NT2/D1 (cell line): ENCODE measurements at regions not wholly inside any gene's neighbourhood (a gene's known extent, or its start where the extent isn't known, plus 50 kb on each side); places are given as distances from the start of the nearest gene placed in this dataset.

Source experiments
- DNase-seq: peaks from one replicate; pipeline ENCODE4 v3.0.0-alpha.2; 2011; ENCODE audit warnings: low read depth, low spot score
- H3K27me3 ChIP-seq: 2 replicates; pipeline ENCODE4 v1.6.0; 2011; ENCODE audit warnings: mild to moderate bottlenecking; ENCODE audit not compliant: insufficient read length, insufficient read depth
- H3K36me3 ChIP-seq: 2 replicates; pipeline ENCODE4 v1.6.1; 2011; ENCODE audit warnings: mild to moderate bottlenecking, low read length, mixed read lengths; ENCODE audit not compliant: insufficient read depth, insufficient read length
- H3K4me1 ChIP-seq: 2 replicates; pipeline ENCODE4 v1.5.1; 2011; ENCODE audit not compliant: insufficient read depth, insufficient read length
- H3K4me3 ChIP-seq: 2 replicates; pipeline ENCODE4 v1.5.1; 2011; ENCODE audit warnings: low read depth; ENCODE audit not compliant: insufficient read length
- H3K9ac ChIP-seq: 2 replicates; pipeline ENCODE4 v1.6.0; 2011; ENCODE audit warnings: low read depth; ENCODE audit not compliant: insufficient read length
- H3K9me3 ChIP-seq: 2 replicates; pipeline ENCODE4 v1.5.1; 2011; ENCODE audit warnings: mild to moderate bottlenecking, low read length; ENCODE audit not compliant: insufficient read depth
- SUZ12 ChIP-seq: IDR thresholded peaks from 2 replicates; pipeline ENCODE4 v1.6.1; 2011; ENCODE audit not compliant: insufficient read length, insufficient read depth; ENCODE audit errors: extremely low read depth
- YY1 ChIP-seq: IDR thresholded peaks from 2 replicates; pipeline ENCODE4 v1.6.1; 2011; ENCODE audit not compliant: insufficient read length, insufficient read depth
- ZNF274 ChIP-seq: IDR thresholded peaks from 2 replicates; pipeline ENCODE4 v1.6.1; 2011; ENCODE audit warnings: mild to moderate bottlenecking, low read depth, low read length

DNA sequence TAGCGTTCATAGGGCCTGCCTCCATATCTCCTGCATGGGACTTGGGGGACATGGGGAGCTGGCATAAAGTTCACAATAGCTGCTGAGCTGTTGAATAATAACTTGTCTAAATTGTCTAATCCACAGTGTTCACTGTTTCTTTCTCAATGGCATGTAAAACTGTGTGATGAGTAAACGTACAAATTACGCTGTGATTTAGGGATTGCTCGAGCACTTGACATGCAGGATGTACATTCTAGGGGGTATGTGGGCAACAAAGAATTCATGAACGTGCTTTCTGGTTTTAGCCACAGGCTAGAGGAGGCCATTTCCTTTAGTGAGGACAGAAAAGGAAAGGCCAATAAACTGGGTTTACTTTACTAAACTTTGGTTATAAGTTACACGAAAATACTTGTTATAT is 534.2 kb upstream of the ZWINT start:
- H3K27me3 ChIP-seq, result no peaks in the 10 kb centered on the region
- H3K9ac ChIP-seq, result no peak overlapping the region
- no peaks in the 10 kb centered on the region for H3K4me1 ChIP-seq
- H3K36me3 ChIP-seq, result no peaks in the 10 kb centered on the region
- H3K4me3 ChIP-seq, result no peak overlapping the region
- H3K9me3 ChIP-seq, result no peaks in the 10 kb centered on the region
- DNase-seq, result no peak
- TF ChIP-seq YY1, result no peak
- TF ChIP-seq ZNF274, result no peak
- no peak for TF ChIP-seq SUZ12

DNA sequence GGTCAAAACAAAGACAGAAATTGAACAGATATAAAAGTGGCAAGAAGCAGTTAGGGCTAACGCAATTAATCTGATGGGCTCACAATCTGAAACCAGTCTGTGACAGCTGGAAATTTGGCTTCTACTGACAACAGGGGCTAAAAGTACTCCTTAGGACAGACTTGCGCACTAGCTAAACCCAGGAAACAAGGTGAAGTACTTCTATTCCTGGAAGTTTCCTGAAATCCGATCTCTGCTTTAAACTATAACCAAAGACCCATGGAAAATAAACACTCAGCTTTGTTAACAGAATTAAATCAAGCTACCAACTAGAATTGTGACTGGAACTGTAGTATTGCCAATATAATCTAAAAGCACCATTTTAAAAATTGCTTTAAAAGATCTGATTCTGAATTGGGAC is 520.2 kb upstream of the ZWINT start:
- Histone ChIP-seq H3K9ac (no peak overlapping the region), H3K9me3 (no peaks in the 10 kb centered on the region), H3K4me3 (no peak overlapping the region), H3K36me3 (no peaks in the 10 kb centered on the region), H3K4me1 (no peaks in the 10 kb centered on the region), H3K27me3 (no peaks in the 10 kb centered on the region)
- no peak for DNase-seq
- no peak for TF ChIP-seq YY1
- no peak for TF ChIP-seq SUZ12
- no peak for TF ChIP-seq ZNF274

DNA sequence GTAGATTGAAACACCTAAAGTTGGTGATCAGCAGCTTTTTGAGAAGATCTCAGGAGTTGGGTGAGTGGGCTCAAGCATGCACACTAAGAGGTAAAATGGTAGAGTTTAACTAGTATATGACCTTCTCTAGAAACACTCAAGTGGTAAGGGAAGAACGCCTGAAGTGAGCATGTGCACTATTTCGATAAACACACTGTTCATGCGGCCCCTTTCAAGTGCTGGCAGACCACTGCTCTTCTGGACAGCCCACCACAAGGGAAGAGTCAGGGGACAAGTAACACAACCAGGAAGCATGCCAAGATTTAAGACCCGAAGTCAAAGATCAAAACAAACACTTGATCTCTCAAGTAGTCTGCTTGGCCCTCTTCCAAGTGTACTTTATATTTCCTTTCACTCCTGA is 519.5 kb upstream of the ZWINT start:
- Histone ChIP-seq H3K9me3 (no peaks in the 10 kb centered on the region), H3K9ac (no peak overlapping the region), H3K36me3 (no peaks in the 10 kb centered on the region), H3K4me1 (no peaks in the 10 kb centered on the region), H3K4me3 (no peak overlapping the region), H3K27me3 (no peaks in the 10 kb centered on the region)
- DNase-seq, result no peak
- TF ChIP-seq YY1 (no peak), SUZ12 (no peak), ZNF274 (no peak)

DNA sequence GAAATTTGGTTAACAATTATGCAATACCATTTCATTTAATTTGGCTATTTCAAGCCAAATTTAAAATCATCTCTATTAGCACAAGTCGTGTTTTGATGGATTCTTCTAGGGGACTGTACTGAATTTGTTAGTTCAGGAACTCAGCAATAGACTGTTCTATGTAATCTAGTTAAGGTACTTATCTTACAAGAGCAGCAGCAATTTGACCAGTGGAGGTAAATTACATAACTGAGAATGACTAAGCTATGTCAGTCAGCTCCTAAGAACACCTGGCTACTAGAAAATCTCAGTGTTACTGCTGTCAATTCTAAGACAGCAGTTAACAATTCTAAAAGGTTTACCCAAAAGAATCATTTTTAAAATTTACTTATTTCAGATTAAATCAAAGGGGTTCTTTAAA is 513.9 kb upstream of the ZWINT start:
- no peak for TF ChIP-seq SUZ12
- no peak for TF ChIP-seq YY1
- no peak for TF ChIP-seq ZNF274
- no peak overlapping the region for H3K4me3 ChIP-seq
- no peak overlapping the region for H3K9ac ChIP-seq
- no peak for DNase-seq
- H3K9me3 ChIP-seq, result no peaks in the 10 kb centered on the region
- H3K36me3 ChIP-seq, result no peaks in the 10 kb centered on the region
- no peaks in the 10 kb centered on the region for H3K27me3 ChIP-seq
- H3K4me1 ChIP-seq, result no peaks in the 10 kb centered on the region

DNA sequence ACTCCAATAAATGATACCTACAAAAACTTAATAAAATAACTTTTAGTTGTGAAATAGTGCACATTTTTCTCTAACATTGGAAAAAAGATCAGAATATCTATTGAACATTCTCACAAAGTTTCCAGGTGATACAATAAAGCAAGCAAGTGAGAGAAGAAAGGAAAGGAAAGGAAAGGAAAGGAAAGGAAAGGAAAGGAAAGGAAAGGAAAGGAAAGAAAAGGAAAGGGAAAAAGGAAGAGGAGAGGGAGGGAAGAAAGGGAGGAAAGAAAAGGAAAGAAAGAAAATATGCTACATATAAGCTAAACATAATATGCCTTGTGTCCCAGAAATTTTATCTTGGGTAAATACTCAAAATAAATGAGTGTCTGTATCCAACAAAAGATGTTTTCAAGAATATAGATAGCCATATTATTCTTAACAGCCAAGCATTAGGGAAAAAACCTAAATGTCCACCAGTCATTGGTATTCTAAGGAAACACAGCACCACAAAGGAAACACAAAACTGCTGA is 510.2 kb upstream of the ZWINT start:
- DNase-seq, result no peak
- Histone ChIP-seq H3K4me1 (no peaks in the 10 kb centered on the region), H3K27me3 (no peaks in the 10 kb centered on the region), H3K36me3 (no peaks in the 10 kb centered on the region), H3K4me3 (no peak overlapping the region), H3K9ac (no peak overlapping the region), H3K9me3 (no peaks in the 10 kb centered on the region)
- TF ChIP-seq YY1 (no peak), ZNF274 (no peak), SUZ12 (no peak)

DNA sequence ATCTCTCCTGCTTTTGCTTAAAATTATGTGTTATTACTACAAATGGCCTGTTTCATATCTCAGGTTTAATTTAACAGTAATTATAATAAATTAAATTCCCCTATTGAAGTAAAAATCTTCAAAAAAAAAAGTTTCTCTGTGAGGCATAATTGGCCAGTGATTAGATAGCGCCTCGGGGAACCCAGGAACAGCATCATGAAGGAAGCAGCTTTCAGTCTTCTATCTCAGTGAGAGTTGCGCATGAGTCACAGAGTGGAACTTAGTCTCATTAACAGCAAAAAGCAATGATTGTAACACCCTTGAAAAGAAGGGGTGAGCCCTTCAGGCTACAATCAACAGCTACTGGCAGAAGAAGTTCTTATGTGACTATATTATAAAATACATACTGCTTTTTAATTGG is 506.2 kb upstream of the ZWINT start:
- no peaks in the 10 kb centered on the region for H3K36me3 ChIP-seq
- no peaks in the 10 kb centered on the region for H3K27me3 ChIP-seq
- DNase-seq, result no peak
- no peak overlapping the region for H3K9ac ChIP-seq
- TF ChIP-seq SUZ12 (no peak), YY1 (no peak), ZNF274 (no peak)
- H3K9me3 ChIP-seq, result no peaks in the 10 kb centered on the region
- no peak overlapping the region for H3K4me3 ChIP-seq
- H3K4me1 ChIP-seq, result no peaks in the 10 kb centered on the region

DNA sequence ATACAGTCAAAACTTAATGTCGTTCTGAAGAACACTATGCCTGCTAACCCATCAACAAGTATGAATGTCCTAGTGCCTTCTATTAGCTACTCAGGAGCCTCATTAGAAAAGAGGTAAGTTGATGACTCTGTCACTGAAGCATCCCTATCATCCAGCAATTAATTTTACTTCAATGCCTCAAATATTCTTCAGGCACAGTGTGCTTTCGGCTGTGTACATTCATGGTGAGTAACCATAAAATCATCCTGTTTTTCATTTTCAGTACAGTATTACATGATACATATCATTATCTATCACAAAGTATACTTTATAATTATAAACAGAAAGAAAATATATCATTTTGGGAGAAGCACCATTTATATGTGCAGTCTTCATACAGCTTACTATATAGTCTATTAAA is 495.5 kb upstream of the ZWINT start:
- no peak for TF ChIP-seq YY1
- H3K36me3 ChIP-seq, result no peaks in the 10 kb centered on the region
- H3K9ac ChIP-seq, result no peak overlapping the region
- no peak overlapping the region for H3K4me3 ChIP-seq
- H3K27me3 ChIP-seq, result no peaks in the 10 kb centered on the region
- no peaks in the 10 kb centered on the region for H3K4me1 ChIP-seq
- no peak for DNase-seq
- no peaks in the 10 kb centered on the region for H3K9me3 ChIP-seq

DNA sequence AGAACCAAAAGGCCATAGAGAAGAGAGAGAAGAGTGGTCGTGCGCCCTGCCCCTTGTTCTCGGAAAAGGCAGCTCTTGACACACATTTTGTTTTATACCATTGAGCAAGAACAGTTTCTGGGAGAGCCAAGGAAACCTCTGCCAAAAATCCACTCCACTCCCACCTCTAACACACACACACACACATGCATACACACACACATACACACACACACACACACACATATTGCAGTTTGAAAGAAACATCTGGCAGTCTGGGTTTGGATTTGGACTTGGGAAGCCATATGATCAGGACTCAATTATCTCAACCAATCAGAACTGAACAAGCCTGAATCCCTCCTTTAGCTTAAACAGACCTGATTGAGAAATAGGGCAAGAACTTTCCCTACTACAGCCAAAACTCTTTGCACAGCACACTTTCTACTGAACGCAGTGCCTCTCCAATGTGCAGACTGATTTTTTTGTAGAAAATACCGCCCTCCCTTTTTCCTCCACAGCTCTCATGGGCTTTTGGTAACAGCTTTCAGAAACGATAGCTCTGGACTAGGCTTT is 484.0 kb upstream of the ZWINT start:
- no peak for DNase-seq
- no peak overlapping the region for H3K9ac ChIP-seq
- no peaks in the 10 kb centered on the region for H3K36me3 ChIP-seq
- no peaks in the 10 kb centered on the region for H3K27me3 ChIP-seq
- no peak overlapping the region for H3K4me3 ChIP-seq
- H3K4me1 ChIP-seq, result no peaks in the 10 kb centered on the region
- no peaks in the 10 kb centered on the region for H3K9me3 ChIP-seq
- TF ChIP-seq YY1, result no peak
- no peak for TF ChIP-seq ZNF274
- TF ChIP-seq SUZ12, result no peak
